Gastroesophageal sphincter (tissue), 4 donors: ENCODE measurements at regions not wholly inside any gene's neighbourhood (a gene's known extent, or its start where the extent isn't known, plus 50 kb on each side); places are given as distances from the start of the nearest gene placed in this dataset.

Experiments used
- ATAC-seq: fragments of 150-250 bp; one replicate; pipeline ENCODE4 v1.9.1; 2016; ENCODE audit warnings: mild to moderate bottlenecking, moderate library complexity
- H3K27ac ChIP-seq, 4 donors: fragments of 200-600 bp; sonication (generic) in 3 of 4; 1 replicate in 3 of 4; 2 replicates in 1 of 4; pipeline ENCODE4 v1.5.1; 2016 to 2019
- H3K27me3 ChIP-seq: fragments of 200-600 bp; sonication (generic); one replicate; pipeline ENCODE4 v1.5.1; 2019
- H3K36me3 ChIP-seq, 2 donors: fragments of 200-600 bp; sonication (generic); one replicate each; pipeline ENCODE4 v1.5.1; 2019; ENCODE audit warnings: control low read depth in 1 of 2
- H3K4me1 ChIP-seq, 3 donors: fragments of 200-600 bp; sonication (generic); 1 replicate in 2 of 3; 2 replicates in 1 of 3; pipeline ENCODE4 v1.5.1; 2016 to 2019; ENCODE audit warnings: control low read depth in 2 of 3
- H3K4me3 ChIP-seq, 2 donors: fragments of 200-600 bp; sonication (generic); one replicate each; pipeline ENCODE4 v1.5.1; 2019; ENCODE audit warnings: mild to moderate bottlenecking in 1 of 2, moderate library complexity in 1 of 2
- H3K9me3 ChIP-seq, 3 donors: fragments of 200-600 bp; sonication (generic); one replicate each; pipeline ENCODE4 v1.5.1; 2017 to 2019; ENCODE audit warnings: control low read depth in 2 of 3
- EP300 ChIP-seq: sonication (generic); formaldehyde crosslinking; IDR thresholded peaks from one replicate; pipeline ENCODE4 v1.6.1; 2017; ENCODE audit warnings: antibody characterized with exemption, mild to moderate bottlenecking
- POLR2A ChIP-seq, 2 donors: fragments of 450-650 bp; IDR thresholded peaks; one replicate each; pipeline ENCODE4 v1.6.1; 2017; ENCODE audit warnings: antibody characterized with exemption in 2 of 2, mild to moderate bottlenecking in 2 of 2, moderate library complexity in 1 of 2
- POLR2AphosphoS5 ChIP-seq: sonication (generic); formaldehyde crosslinking; IDR thresholded peaks from one replicate; pipeline ENCODE4 v1.6.1; 2017; ENCODE audit warnings: antibody characterized with exemption
- WGBS, 2 donors: methylation state at CpG; one replicate each; pipeline ENCODE4 v1.1.5; 2018; ENCODE audit warnings: low coverage in 1 of 2; 5-methylcytosine and 5-hydroxymethylcytosine counted together
- TF ChIP-seq, protein P1 (sequence below), 4 experiments: fragments of 200-600 bp in 2 of 4; fragments of 450-650 bp in 2 of 4; sonication (generic) in 1 of 4; IDR thresholded peaks; one replicate each; pipeline ENCODE4 v1.5.1; 2017 to 2019; ENCODE audit warnings: antibody characterized with exemption in 4 of 4, mild to moderate bottlenecking in 2 of 4, moderate library complexity in 2 of 4

DNA sequence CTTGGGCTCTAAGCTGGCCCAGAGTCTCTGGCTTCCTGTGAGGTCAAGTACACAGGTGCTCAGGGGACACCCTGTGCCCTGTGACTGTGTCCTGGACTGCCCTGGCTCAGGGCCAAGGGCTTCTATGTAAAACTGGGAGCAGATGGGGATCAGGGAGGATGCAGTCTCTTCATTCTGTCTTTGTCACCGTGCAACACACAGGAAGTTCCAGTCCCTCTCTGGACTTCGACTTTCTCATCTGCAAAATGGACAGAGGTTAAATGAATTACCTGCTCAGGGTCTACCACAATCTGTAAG lies 61.9 kb upstream of the TLE3 start:
- WGBS, 2 donors = no CpG with 5 or more reads among the region's 2 CpGs
- no peak overlapping the region for H3K4me3 ChIP-seq
- no peak overlapping the region for H3K27ac ChIP-seq
- peaks cover 0 to 52% (median 23%) of the 10 kb centered on the region in 3 donors for H3K4me1 ChIP-seq
- TF ChIP-seq POLR2AphosphoS5 (no peak), POLR2A (IDR thresholded peaks at IDR 0.05) (no peak), EP300 (no peak)
- TF ChIP-seq, protein P1, sequence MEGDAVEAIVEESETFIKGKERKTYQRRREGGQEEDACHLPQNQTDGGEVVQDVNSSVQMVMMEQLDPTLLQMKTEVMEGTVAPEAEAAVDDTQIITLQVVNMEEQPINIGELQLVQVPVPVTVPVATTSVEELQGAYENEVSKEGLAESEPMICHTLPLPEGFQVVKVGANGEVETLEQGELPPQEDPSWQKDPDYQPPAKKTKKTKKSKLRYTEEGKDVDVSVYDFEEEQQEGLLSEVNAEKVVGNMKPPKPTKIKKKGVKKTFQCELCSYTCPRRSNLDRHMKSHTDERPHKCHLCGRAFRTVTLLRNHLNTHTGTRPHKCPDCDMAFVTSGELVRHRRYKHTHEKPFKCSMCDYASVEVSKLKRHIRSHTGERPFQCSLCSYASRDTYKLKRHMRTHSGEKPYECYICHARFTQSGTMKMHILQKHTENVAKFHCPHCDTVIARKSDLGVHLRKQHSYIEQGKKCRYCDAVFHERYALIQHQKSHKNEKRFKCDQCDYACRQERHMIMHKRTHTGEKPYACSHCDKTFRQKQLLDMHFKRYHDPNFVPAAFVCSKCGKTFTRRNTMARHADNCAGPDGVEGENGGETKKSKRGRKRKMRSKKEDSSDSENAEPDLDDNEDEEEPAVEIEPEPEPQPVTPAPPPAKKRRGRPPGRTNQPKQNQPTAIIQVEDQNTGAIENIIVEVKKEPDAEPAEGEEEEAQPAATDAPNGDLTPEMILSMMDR (IDR thresholded peaks at IDR 0.05) = no peak
- no peaks in the 10 kb centered on the region for H3K36me3 ChIP-seq
- no peaks in the 10 kb centered on the region for H3K27me3 ChIP-seq
- no peaks in the 10 kb centered on the region for H3K9me3 ChIP-seq
- no peak for ATAC-seq

DNA sequence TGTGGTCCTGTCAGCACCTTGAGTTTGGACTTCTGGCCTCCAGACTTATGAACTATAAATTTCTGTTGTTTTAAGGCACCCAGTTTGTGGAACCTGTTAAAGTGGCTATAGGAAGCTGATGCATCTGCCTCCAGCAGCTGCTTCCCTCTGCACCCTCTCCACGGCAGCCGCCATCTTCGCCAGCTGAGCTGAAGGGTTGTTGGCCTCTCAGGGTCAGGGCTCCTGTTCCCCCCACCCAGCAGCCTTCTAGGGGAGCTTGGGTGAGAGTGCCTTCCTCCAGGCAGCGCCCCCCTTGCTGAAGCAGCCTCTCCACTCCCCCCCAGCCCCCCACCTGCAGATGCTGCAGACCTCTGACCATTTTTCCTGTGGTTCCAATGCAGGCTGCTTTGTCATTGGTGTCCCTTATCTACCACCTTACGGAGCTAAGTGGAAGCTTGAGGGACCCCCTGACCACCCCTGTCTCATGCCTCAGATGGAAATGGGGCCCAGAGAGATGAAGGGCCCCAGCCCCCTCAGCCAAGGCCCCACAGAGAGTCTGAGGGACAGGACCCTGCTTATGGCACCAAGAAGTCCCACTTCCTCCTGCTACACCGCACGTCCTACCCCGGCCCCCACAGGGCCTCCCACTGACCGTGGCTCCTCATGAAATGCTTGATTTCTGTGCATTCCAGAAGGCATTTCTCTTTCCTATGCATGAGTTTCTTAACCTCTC lies 61.4 kb upstream of the TLE3 start:
- Histone ChIP-seq H3K27ac (no peak overlapping the region), H3K4me3 (no peak overlapping the region), H3K27me3 (no peaks in the 10 kb centered on the region), H3K4me1 (peaks cover 0 to 54% (median 25%) of the 10 kb centered on the region in 3 donors), H3K36me3 (no peaks in the 10 kb centered on the region), H3K9me3 (no peaks in the 10 kb centered on the region)
- 87 to 98% methylated on average over 5 to 7 of the region's 9 CpGs for WGBS, 2 donors
- ATAC-seq = no peak
- TF ChIP-seq, protein P1 (IDR thresholded peaks at IDR 0.05) = no peak
- TF ChIP-seq EP300 (no peak), POLR2AphosphoS5 (no peak), POLR2A (IDR thresholded peaks at IDR 0.05) (no peak)

DNA sequence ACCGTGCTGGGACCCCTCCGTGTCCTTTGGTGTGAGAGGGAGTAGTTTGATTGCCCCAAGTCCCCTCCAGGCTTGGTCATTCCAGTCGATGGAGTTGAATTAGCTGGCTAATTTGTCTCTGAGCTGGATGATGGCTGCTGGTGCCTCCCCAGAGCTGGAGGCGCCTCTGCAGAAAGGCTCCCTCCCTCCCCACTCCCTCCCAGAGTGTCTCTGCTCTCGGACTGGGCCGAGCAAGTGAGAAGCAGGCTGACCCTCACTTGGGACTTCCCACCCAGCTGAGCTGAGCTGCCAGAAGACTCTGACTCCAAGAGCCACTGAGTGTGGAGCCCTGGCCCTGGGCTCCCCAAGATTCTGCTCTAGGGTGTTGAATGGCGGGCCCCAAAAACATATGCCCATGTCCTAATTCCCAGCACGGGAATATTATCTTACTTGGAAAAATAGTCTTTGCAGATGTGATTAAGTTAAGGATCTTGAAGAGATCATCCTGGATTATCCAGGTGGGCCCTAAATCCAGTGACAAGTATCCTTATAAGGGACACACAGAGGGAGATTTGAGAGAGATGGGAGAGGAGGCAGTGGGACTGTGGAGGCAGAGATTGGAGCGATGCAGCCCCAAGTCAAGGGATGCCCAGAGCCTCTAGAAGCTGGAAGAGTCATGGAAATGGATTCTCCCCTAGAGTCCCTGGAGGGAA lies 60.7 kb upstream of the TLE3 start:
- 100% methylated on average over 1 to 2 of the region's 9 CpGs for WGBS, 2 donors
- Histone ChIP-seq H3K4me3 (no peak overlapping the region), H3K4me1 (peaks cover 0 to 61% (median 25%) of the 10 kb centered on the region in 3 donors), H3K9me3 (no peaks in the 10 kb centered on the region), H3K27ac (no peak overlapping the region), H3K36me3 (no peaks in the 10 kb centered on the region), H3K27me3 (no peaks in the 10 kb centered on the region)
- ATAC-seq = no peak
- no peak for TF ChIP-seq POLR2A (IDR thresholded peaks at IDR 0.05)
- TF ChIP-seq POLR2AphosphoS5 = no peak
- TF ChIP-seq EP300 = no peak
- TF ChIP-seq, protein P1 (IDR thresholded peaks at IDR 0.05) = no peak

DNA sequence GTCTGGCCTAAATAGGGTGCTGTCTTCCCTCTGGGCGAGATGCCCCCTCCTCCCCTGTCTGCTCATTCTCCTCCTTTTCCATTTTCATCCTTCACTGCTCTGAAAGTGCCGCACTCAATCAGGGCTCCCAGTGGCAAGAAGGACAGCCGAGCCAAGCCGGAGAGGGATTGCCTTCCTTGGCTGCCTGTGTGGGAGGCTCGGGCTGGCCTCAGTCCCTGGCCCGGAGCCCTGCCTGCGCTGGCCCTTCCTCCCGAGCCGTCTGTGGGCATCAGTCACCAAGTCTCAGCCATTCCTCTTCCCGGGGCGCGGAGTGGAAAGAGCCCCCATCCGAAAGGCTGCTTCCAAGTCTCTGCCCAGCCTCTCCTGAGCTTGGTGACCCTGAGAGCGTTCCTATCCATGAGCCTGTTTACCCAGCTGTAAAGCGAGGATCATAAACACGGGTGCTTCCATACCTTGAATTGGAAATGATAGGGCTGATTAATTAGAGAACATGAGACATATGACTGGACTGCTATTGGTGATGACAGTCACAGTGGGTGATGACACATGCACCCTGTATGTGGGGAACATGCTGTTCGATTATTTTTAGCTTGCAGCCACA lies 59.1 kb upstream of the TLE3 start:
- no peak overlapping the region for H3K4me3 ChIP-seq
- H3K4me1 ChIP-seq = peaks cover 0 to 66% (median 25%) of the 10 kb centered on the region in 3 donors
- 53 to 58% methylated on average over 1 to 2 of the region's 17 CpGs for WGBS, 2 donors
- no peak overlapping the region for H3K27ac ChIP-seq
- ATAC-seq = peak; percentile 64
- H3K36me3 ChIP-seq = no peaks in the 10 kb centered on the region
- no peaks in the 10 kb centered on the region for H3K27me3 ChIP-seq
- TF ChIP-seq POLR2AphosphoS5 = peak; percentile 60
- TF ChIP-seq, protein P1 (IDR thresholded peaks at IDR 0.05) = no peak
- no peaks in the 10 kb centered on the region for H3K9me3 ChIP-seq
